NCI-H1105 treated with DMSO at 0.1 percent for 48 hours (cell line): ENCODE measurements at regions not wholly inside any gene's neighbourhood (a gene's known extent, or its start where the extent isn't known, plus 50 kb on each side); places are given as distances from the start of the nearest gene placed in this dataset.

Experiments used
- DNase-seq: peaks from one replicate; lab custom pipeline; 2025; lab: John Stamatoyannopoulos, UW

DNA sequence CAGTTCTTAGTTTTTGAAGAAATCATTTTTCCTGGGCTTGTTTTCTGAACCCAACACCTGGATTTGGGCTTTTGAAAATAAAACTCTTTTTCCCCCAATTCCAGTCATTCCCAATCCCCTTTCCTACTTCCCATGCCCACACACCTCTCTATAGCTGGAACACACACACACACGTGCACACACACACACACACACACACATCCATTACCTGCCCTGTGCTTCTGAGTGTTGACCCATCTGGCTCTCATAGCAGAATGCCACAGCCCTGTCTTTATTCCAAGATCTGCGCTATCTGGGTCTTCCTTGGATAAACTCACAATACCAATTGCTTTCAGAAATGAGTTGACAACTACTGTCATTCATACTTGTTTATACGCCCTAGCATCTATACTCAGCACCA is 54.9 kb upstream of the C4orf54 start:
- DNase-seq = no peak

DNA sequence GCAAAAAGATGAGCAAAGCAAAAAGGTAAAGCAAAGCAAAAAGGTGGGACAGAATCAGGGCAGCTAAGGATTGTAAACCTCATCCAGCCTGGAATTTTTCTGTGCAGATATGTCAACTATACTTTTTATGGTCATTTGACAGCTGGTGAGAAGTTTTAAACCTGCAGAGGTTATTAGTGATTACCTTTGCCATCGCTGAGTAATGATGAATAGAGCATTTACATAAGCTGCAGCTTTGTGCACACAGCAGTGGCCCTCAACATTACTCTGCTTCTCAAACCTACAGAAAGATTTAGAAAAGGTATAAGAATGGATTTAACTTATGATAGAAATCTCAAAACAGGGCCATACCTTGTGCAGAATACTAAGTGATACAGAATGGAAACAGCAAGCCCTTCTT is 54.5 kb upstream of the C4orf54 start:
- no peak for DNase-seq

DNA sequence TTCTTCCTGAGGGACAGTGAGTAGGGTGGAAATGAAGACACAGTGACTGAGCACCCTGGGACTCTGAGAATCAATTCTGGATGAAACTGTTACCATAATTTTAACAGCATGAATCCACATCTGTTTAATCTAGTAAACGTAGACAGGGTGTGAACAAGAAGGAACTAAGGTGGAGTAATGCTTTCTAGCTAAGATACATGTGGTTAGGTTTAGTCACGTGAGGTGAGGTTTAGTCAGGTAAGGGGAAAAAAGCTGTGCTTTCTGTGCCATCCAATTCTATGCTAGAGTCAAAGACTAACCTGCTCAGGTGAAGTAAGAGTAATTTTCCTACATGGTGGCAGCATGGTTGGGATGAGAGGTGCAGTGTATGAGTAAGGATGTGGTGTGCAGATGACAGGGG is 54.0 kb upstream of the C4orf54 start:
- DNase-seq = no peak

DNA sequence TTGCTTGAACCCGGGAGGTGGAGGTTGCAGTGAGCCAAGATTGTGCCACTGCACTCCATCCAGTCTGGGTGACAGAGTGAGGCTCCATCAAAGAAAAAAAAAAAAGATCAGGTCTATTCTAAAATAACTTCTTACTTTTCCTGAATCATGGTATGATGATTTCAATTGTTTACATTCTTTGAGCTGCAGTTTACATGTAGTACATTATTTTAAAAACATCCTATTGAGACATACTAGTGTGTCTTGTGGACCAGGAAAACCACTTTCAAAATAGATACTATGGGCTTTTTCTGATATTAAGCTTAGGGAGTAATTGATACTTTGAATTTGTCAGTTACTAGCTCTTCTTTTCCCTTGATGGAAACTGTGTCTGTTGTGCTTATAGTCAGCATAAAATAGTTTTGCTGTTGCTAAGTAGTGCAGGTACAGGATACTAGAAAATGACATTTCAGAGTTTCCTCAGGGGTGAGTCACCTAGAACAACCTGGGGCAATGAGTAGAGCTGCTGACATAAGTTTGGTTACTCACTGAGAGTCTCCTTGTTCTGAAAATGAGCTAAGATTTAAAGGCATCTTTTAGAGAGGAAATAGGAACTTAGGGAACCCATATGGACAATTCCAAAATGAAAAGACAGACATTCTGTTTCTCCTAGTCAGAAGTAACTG is 53.2 kb upstream of the C4orf54 start:
- no peak for DNase-seq

DNA sequence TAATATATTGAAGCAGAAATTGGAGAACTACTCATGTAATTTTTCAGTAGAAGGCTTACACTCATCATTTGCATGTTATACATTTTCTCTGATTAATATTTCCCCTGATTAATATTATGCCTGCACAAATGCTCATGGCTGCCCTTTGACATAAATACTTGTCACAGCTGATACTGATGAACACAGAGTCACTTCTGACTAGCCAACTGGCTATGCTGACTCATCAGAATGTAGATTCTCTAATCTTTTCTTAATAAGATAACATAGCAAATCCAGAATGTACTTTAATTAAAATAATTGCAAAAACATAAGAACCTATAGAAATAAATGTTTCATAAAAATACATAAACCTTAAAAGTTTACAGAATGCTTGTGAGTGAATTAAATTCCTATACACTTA is 52.4 kb upstream of the C4orf54 start:
- no peak for DNase-seq

DNA sequence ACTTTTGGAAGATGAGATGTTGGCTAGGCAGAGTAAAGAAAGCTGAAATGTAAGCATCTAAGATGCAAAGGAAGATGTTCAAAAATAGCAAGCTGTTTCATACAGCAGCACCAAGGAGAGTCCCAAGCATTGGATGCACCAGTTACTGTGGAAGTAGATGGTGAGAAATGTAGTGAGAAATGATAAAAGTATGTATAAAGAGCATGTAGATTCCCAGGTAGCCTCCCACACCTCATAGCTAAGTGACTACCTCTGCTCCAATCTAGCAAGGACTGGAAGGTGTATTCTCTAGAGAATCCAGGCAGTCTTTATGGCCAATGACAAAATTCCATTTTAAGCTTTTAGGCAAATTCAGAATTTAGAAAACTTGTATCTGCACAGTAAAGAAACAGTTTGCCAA is 50.9 kb upstream of the C4orf54 start:
- DNase-seq = no peak
